HCT116 (cell line): ENCODE measurements at regions not wholly inside any gene's neighbourhood (a gene's known extent, or its start where the extent isn't known, plus 50 kb on each side); places are given as distances from the start of the nearest gene placed in this dataset.

ENCODE experiments used
- ATAC-seq: fragments of 200-7000 bp; cut with Tn5 transposase; 2 replicates; pipeline ENCODE4 v1.9.1; 2020; ENCODE audit warnings: mild to moderate bottlenecking, moderate library complexity
- BruUV-seq: library from RNA; stranded (reverse); fragments of 400-500 nt; replicated peaks from 2 replicates; lab custom pipeline; 2021; lab: Mats Ljungman, UMichigan
- CTCF ChIA-PET: fragments of 300-600 bp; sonication (Branson Sonifier 250); formaldehyde crosslinking; loops from one replicate; lab custom pipeline; 2021; ENCODE audit warnings: antibody characterized with exemption; lab: Charles Lee
- POLR2A ChIA-PET: fragments of 300-600, 350-600 bp; sonication (Branson Sonifier 250); formaldehyde crosslinking; loops from one replicate; lab custom pipeline; 2021; ENCODE audit warnings: antibody characterized with exemption; lab: Charles Lee
- RAD21 ChIA-PET, 2 experiments: fragments of 300-600 bp; sonication (Branson Sonifier 250); formaldehyde crosslinking; loops; one replicate each; lab custom pipeline; 2023; ENCODE audit warnings: low total read pairs in 2 of 2; ENCODE audit not compliant: uncharacterized antibody in 2 of 2, unreplicated experiment in 2 of 2, low non-redundant PET in 1 of 2; lab: Charles Lee
- DNase-seq: peaks from one replicate; pipeline ENCODE4 v3.0.0-alpha.2; 2010; ENCODE audit warnings: low read depth, low spot score
- H2AFZ ChIP-seq: fragments of 200-600 bp; shearing (Covaris generic), sonication (generic); 2 replicates; pipeline ENCODE4 v1.6.1; 2017; ENCODE audit warnings: low read depth, mixed run types, mixed read lengths, antibody characterized with exemption, low read length; ENCODE audit not compliant: poor library complexity, severe bottlenecking
- H3K27ac ChIP-seq: 2 replicates; pipeline ENCODE4 v1.5.1; 2012; ENCODE audit warnings: low read depth, low read length
- H3K27me3 ChIP-seq: fragments of 200-600 bp; sonication (generic); 2 replicates; pipeline ENCODE4 v1.6.1; 2016; ENCODE audit warnings: mixed run types, low read length, mixed read lengths; ENCODE audit not compliant: insufficient read depth
- H3K36me3 ChIP-seq, 2 experiments: fragments of 200-500 bp in 1 of 2; fragments of 200-600 bp in 1 of 2; sonication (Bioruptor generic) in 1 of 2; sonication (generic) in 1 of 2; 2 replicates each; pipeline versions ENCODE4 v1.5.1 to v1.6.1; 2014 to 2016; ENCODE audit warnings: low read length in 2 of 2, inconsistent platforms in 1 of 2, mixed read lengths in 1 of 2, mixed run types in 1 of 2; ENCODE audit not compliant: insufficient read depth in 2 of 2, control insufficient read depth in 1 of 2
- H3K4me1 ChIP-seq, 2 experiments: fragments of 200-600 bp in 1 of 2; sonication (generic) in 1 of 2; 2 replicates each; pipeline versions ENCODE4 v1.5.1 to v1.6.1; 2012 to 2017; ENCODE audit warnings: low read length in 2 of 2, inconsistent platforms in 1 of 2, mild to moderate bottlenecking in 1 of 2, mixed read lengths in 1 of 2, mixed run types in 1 of 2, moderate library complexity in 1 of 2; ENCODE audit not compliant: insufficient read depth in 2 of 2, control insufficient read depth in 1 of 2
- H3K4me2 ChIP-seq: fragments of 200-600 bp; sonication (generic); 2 replicates; pipeline ENCODE4 v1.6.1; 2017; ENCODE audit warnings: mixed run types, low read length, mixed read lengths
- H3K4me3 ChIP-seq, 2 experiments: fragments of 200-600 bp in 1 of 2; sonication (generic) in 1 of 2; replicated peaks in 1 of 2; 2 replicates each; pipeline ENCODE4 v1.5.1; 2011 to 2016; ENCODE audit warnings: low read length in 2 of 2, control low read depth in 1 of 2, low read depth in 1 of 2, mild to moderate bottlenecking in 1 of 2, mixed read lengths in 1 of 2, mixed run types in 1 of 2
- H3K79me2 ChIP-seq: fragments of 200-600 bp; sonication (generic); 2 replicates; pipeline ENCODE4 v1.6.1; 2017; ENCODE audit warnings: mild to moderate bottlenecking, mixed run types, low read length, moderate library complexity, mixed read lengths; ENCODE audit not compliant: insufficient read depth
- H3K9ac ChIP-seq: fragments of 200-600 bp; sonication (generic); 2 replicates; pipeline ENCODE4 v1.6.1; 2016; ENCODE audit warnings: low read length, mixed read lengths
- H3K9me2 ChIP-seq: fragments of 200-600 bp; sonication (generic), shearing (Covaris generic); 2 replicates; pipeline ENCODE4 v1.6.1; 2017; ENCODE audit warnings: mixed run types, mild to moderate bottlenecking, moderate library complexity; ENCODE audit not compliant: insufficient read depth
- H3K9me3 ChIP-seq, 2 experiments: fragments of 200-500 bp in 1 of 2; fragments of 200-600 bp in 1 of 2; sonication (Bioruptor generic) in 1 of 2; sonication (generic) in 1 of 2; 2 replicates each; pipeline ENCODE4 v1.6.1; 2014 to 2017; ENCODE audit warnings: low read length in 2 of 2, mixed read lengths in 2 of 2, inconsistent platforms in 1 of 2, low read depth in 1 of 2, mild to moderate bottlenecking in 1 of 2, mixed run types in 1 of 2, moderate library complexity in 1 of 2; ENCODE audit not compliant: control insufficient read depth in 1 of 2, insufficient read depth in 1 of 2
- H4K20me1 ChIP-seq: fragments of 200-600 bp; sonication (generic), shearing (Covaris generic); 2 replicates; pipeline ENCODE4 v1.6.1; 2017; ENCODE audit warnings: mixed run types, mild to moderate bottlenecking, moderate library complexity; ENCODE audit not compliant: insufficient read depth
- CBX3 ChIP-seq: IDR thresholded peaks from 2 replicates; pipeline ENCODE4 v1.6.1; 2012; ENCODE audit warnings: low read depth
- EGR1 ChIP-seq: IDR thresholded peaks from 2 replicates; pipeline ENCODE4 v1.6.1; 2012; ENCODE audit warnings: low read depth
- ELF1 ChIP-seq: IDR thresholded peaks from 2 replicates; pipeline ENCODE4 v1.6.1; 2012; ENCODE audit warnings: low read depth, borderline replicate concordance
- EZH2phosphoT487 ChIP-seq: fragments of 200-600 bp; IDR thresholded peaks from 2 replicates; pipeline ENCODE4 v1.6.1; 2018; ENCODE audit warnings: antibody characterized with exemption, borderline replicate concordance
- JUND ChIP-seq: IDR thresholded peaks from 2 replicates; pipeline ENCODE4 v1.6.1; 2012
- POLR2A ChIP-seq: IDR thresholded peaks from 2 replicates; pipeline ENCODE4 v1.7.0; 2011; ENCODE audit warnings: borderline replicate concordance; ENCODE audit not compliant: insufficient read depth, insufficient read length; ENCODE audit errors: extremely low read depth
- RAD21 ChIP-seq: IDR thresholded peaks from 2 replicates; pipeline ENCODE4 v1.6.1; 2012; ENCODE audit warnings: low read depth, mild to moderate bottlenecking
- SIN3A ChIP-seq: IDR thresholded peaks from 2 replicates; pipeline ENCODE4 v1.6.1; 2012; ENCODE audit warnings: low read depth
- YY1 ChIP-seq: IDR thresholded peaks from 2 replicates; pipeline ENCODE4 v1.6.1; 2011; ENCODE audit warnings: low read length, low read depth, moderate library complexity, mild to moderate bottlenecking; ENCODE audit not compliant: insufficient replicate concordance; ENCODE audit errors: extremely low read depth
- ZFX ChIP-seq: fragments of 450-650 bp; IDR thresholded peaks from 2 replicates; pipeline ENCODE4 v1.6.1; 2017
- intact Hi-C: fragments of 100-400 bp; cut with micrococcal nuclease; formaldehyde crosslinking; loops from 2 replicates; pipeline ENCODE4 v1.10.0; 2022
- TF ChIP-seq, protein P1 (sequence below), 3 experiments: fragments of 200-600 bp in 1 of 3; sonication (generic) in 1 of 3; IDR thresholded peaks in 2 of 3; conservative IDR thresholded peaks in 1 of 3; 2 replicates each; pipeline ENCODE4 v1.5.1; 2012 to 2017; ENCODE audit warnings: low read depth in 2 of 3, low read length in 2 of 3, antibody characterized with exemption in 1 of 3, borderline replicate concordance in 1 of 3, control low read depth in 1 of 3, mild to moderate bottlenecking in 1 of 3, mixed read lengths in 1 of 3, mixed run types in 1 of 3, moderate library complexity in 1 of 3; ENCODE audit not compliant: insufficient read depth in 1 of 3
- TF ChIP-seq, protein P2 (sequence below): IDR thresholded peaks from 2 replicates; pipeline ENCODE4 v1.6.1; 2012

DNA sequence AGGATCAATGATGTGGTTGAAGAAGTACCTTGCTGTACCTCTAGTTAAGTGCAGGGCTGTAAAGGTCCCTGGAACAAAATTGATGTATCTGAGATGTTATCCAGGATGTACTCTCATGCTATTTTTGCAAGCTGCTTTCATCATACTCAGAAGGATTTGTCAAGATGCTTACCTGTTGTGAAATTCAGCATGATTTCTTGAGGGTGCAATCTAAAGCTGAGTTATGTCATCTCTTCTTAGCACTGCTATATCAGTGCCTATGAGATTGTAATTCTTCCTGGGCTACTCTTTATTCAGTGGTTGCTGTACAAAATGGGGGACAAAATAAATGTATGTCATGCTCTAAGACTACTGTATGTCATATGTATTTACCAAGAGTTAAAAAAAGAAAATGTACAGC, 340.7 kb upstream of the LMO3 start:
- POLR2A ChIA-PET = no interaction called here
- RAD21 ChIA-PET = no interaction called here
- no TSS peak for BruUV-seq

DNA sequence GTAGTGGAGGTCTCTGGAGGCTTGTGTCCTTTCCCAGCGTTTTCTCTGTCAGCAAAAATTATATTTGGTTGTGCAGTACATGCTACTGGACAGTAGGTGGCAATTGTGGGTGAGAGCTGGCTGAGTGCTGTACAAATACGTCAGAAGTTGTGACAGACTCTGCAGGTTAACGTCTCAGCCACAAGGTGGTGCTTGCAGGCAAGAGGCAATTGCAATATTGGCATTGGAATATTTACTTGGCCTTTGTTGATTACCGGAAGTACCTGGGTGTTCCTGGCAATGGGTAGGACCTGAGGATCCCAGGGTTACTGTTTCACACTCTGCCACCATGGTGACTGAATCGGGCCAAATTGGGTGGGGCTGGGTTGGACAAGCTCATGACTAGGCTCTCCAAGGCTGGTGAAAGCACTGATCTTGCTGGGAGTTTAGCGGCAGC, 333.9 kb upstream of the LMO3 start:
- ATAC-seq (peak; percentile 96), DNase-seq (peak; percentile 78)
- TF ChIP-seq ELF1 = peak; percentile 21; the same call in 1 of the 2 replicates
- TF ChIP-seq, protein P1, sequence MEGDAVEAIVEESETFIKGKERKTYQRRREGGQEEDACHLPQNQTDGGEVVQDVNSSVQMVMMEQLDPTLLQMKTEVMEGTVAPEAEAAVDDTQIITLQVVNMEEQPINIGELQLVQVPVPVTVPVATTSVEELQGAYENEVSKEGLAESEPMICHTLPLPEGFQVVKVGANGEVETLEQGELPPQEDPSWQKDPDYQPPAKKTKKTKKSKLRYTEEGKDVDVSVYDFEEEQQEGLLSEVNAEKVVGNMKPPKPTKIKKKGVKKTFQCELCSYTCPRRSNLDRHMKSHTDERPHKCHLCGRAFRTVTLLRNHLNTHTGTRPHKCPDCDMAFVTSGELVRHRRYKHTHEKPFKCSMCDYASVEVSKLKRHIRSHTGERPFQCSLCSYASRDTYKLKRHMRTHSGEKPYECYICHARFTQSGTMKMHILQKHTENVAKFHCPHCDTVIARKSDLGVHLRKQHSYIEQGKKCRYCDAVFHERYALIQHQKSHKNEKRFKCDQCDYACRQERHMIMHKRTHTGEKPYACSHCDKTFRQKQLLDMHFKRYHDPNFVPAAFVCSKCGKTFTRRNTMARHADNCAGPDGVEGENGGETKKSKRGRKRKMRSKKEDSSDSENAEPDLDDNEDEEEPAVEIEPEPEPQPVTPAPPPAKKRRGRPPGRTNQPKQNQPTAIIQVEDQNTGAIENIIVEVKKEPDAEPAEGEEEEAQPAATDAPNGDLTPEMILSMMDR (IDR thresholded peaks at IDR 0.05 in 2 of 3, conservative IDR thresholded peaks at IDR 0.05 in 1 of 3; ENCODE audit: borderline replicate concordance in 1 of 3, insufficient read depth in 1 of 3, low read depth in 2 of 3, low read length in 2 of 3) = peak; percentile 90 to 97 (median 92)
- TF ChIP-seq YY1 = peak; percentile 37
- TF ChIP-seq CBX3 = peak; percentile 64; the same call in 1 of the 2 replicates
- no peak for TF ChIP-seq POLR2A
- TF ChIP-seq RAD21 = peak; percentile 79
- no peak for TF ChIP-seq EGR1
- Histone ChIP-seq H3K9me3 (no peaks in the 10 kb centered on the region), H3K36me3 (no peaks in the 10 kb centered on the region), H3K9ac (no peak overlapping the region), H3K4me3 (no peak overlapping the region), H3K9me2 (no peaks in the 10 kb centered on the region), H3K27me3 (no peaks in the 10 kb centered on the region), H3K27ac (no peak overlapping the region), H3K4me2 (no peak overlapping the region), H2AFZ (peak overlapping the region; percentile 23), H4K20me1 (no peaks in the 10 kb centered on the region), H3K79me2 (no peaks in the 10 kb centered on the region), H3K4me1 (peaks cover 0 to 4% of the 10 kb centered on the region in 2 experiments; a peak in 1 of 4 replicates)
- intact Hi-C loops = loop anchor here (5.0 to 10.0 kb wide), 2 partner anchors 585 to 702 kb away; no protein-coding TSS in a partner anchor
- POLR2A ChIA-PET = no interaction called here
- BruUV-seq = no TSS peak
- RAD21 ChIA-PET = interaction anchor here in 1 of 2 experiments (0.6 kb wide), 1 partner anchor 17 kb away, joined by 3 read pairs; no protein-coding TSS in a partner anchor
- CTCF ChIA-PET = interaction anchor here (0.6 to 1.3 kb wide), 2 partner anchors 149 to 991 kb away, joined by 3 read pairs; no protein-coding TSS in a partner anchor

More for the DNA sequence above, 340.7 kb upstream of the LMO3 start:
- Histone ChIP-seq H2AFZ (no peak overlapping the region), H3K4me1 (no peaks in the 10 kb centered on the region), H3K4me3 (no peak overlapping the region), H3K9me2 (no peaks in the 10 kb centered on the region), H3K27me3 (no peaks in the 10 kb centered on the region), H3K9ac (no peak overlapping the region), H3K36me3 (no peaks in the 10 kb centered on the region; a peak in 1 of 4 replicates), H3K27ac (no peak overlapping the region), H3K79me2 (no peaks in the 10 kb centered on the region), H3K9me3 (no peaks in the 10 kb centered on the region), H3K4me2 (no peak overlapping the region), H4K20me1 (no peaks in the 10 kb centered on the region)
- CTCF ChIA-PET = no interaction called here
- intact Hi-C loops = no loop called here
- DNase-seq (no peak), ATAC-seq (no peak)
- TF ChIP-seq POLR2A (no peak), JUND (no peak), EGR1 (no peak), SIN3A (no peak), CBX3 (no peak), EZH2phosphoT487 (no peak), ELF1 (no peak), ZFX (no peak)
- TF ChIP-seq, protein P2, sequence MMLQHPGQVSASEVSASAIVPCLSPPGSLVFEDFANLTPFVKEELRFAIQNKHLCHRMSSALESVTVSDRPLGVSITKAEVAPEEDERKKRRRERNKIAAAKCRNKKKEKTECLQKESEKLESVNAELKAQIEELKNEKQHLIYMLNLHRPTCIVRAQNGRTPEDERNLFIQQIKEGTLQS = no peak
